Left forelimb (tissue), 1 donor: ENCODE measurements at regions not wholly inside any gene's neighbourhood (a gene's known extent, or its start where the extent isn't known, plus 50 kb on each side); places are given as distances from the start of the nearest gene placed in this dataset.
"Not testable (repeated sequence)": the region's sequence is repeated elsewhere in the genome, so short reads cannot be mapped to it uniquely, and the experiment has no call there.

Source experiments
- DNase-seq: peaks from one replicate; pipeline ENCODE4 v3.0.0-alpha.2; 2018; ENCODE audit warnings: low spot score

- no peak for DNase-seq
These were observed 277.1 kb downstream of the KCNJ2 start for GRCh38 chr17:70446446-70446845.

GRCh38 chr17:70447588-70447987 is 278.3 kb downstream of the KCNJ2 start:
- no peak for DNase-seq

GRCh38 chr17:70453075-70453474 is 283.7 kb downstream of the KCNJ2 start:
- not testable (repeated sequence) for DNase-seq

- no peak for DNase-seq
These were observed 285.0 kb downstream of the KCNJ2 start for GRCh38 chr17:70454377-70454776.

GRCh38 chr17:70454908-70455307 is 285.6 kb downstream of the KCNJ2 start:
- DNase-seq, result no peak

- no peak for DNase-seq
These were observed 295.7 kb downstream of the KCNJ2 start for GRCh38 chr17:70464995-70465394.

- DNase-seq, result no peak
These were observed 299.3 kb downstream of the KCNJ2 start for GRCh38 chr17:70468661-70469060.

- no peak for DNase-seq
These were observed 303.7 kb downstream of the KCNJ2 start for GRCh38 chr17:70473049-70473448.

GRCh38 chr17:70476368-70476767 is 307.0 kb downstream of the KCNJ2 start:
- DNase-seq, result no peak

- no peak for DNase-seq
These were observed 309.6 kb downstream of the KCNJ2 start for GRCh38 chr17:70478902-70479301.

GRCh38 chr17:70479779-70480178 is 310.4 kb downstream of the KCNJ2 start:
- DNase-seq, result no peak

- DNase-seq, result no peak
These were observed 314.3 kb downstream of the KCNJ2 start for GRCh38 chr17:70483624-70484023.

GRCh38 chr17:70484050-70484449 is 314.7 kb downstream of the KCNJ2 start:
- DNase-seq, result no peak

- DNase-seq, result no peak
These were observed 315.2 kb downstream of the KCNJ2 start for GRCh38 chr17:70484496-70484895.

- DNase-seq, result no peak
These were observed 323.0 kb downstream of the KCNJ2 start for GRCh38 chr17:70492368-70492767.

GRCh38 chr17:70493277-70493874 is 324.0 kb downstream of the KCNJ2 start:
- no peak for DNase-seq

- DNase-seq, result no peak
These were observed 329.3 kb downstream of the KCNJ2 start for GRCh38 chr17:70498631-70499030.

- DNase-seq, result no peak
These were observed 329.9 kb downstream of the KCNJ2 start for GRCh38 chr17:70499067-70499786.

- no peak for DNase-seq
These were observed 334.1 kb downstream of the KCNJ2 start for GRCh38 chr17:70503449-70503848.

GRCh38 chr17:70510288-70510687 is 341.0 kb downstream of the KCNJ2 start:
- no peak for DNase-seq

- no peak for DNase-seq
These were observed 348.5 kb downstream of the KCNJ2 start for GRCh38 chr17:70517816-70518215.

GRCh38 chr17:70519300-70519699 is 350.0 kb downstream of the KCNJ2 start:
- no peak for DNase-seq

- no peak for DNase-seq
These were observed 351.1 kb downstream of the KCNJ2 start for GRCh38 chr17:70520447-70520846.

- no peak for DNase-seq
These were observed 351.6 kb downstream of the KCNJ2 start for GRCh38 chr17:70520956-70521355.
